GM18520 (cell line): ENCODE measurements at regions not wholly inside any gene's neighbourhood (a gene's known extent, or its start where the extent isn't known, plus 50 kb on each side); places are given as distances from the start of the nearest gene placed in this dataset.
"Not testable (repeated sequence)": the region's sequence is repeated elsewhere in the genome, so short reads cannot be mapped to it uniquely, and the experiment has no call there.

ENCODE experiments used
- ATAC-seq: cut with Tn5 transposase; IDR thresholded peaks from one replicate; pipeline ENCODE4 v1.9.1; 2021; ENCODE audit not compliant: unreplicated experiment

- ATAC-seq = no peak
Measured at GRCh38 chr13:56530096-56530495, 610.6 kb upstream of the PRR20A start.

DNA sequence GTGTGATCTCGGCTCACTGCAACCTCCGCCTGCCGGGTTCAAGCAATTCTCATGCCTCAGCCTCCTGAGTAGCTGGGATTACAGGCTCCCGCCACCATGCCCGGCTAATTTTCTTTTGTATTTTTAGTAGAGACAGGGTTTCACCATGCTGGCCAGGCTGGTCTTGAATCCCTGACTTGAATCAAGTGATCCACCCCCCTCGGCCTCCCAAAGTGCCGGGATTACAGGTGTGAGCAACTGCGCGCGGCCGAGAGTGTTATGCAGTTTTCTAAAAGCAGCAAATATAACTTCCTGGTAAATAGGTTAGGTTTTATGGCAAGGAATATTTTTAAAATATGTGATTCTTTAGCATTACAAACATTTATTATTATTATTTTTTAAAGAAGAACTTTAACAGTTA, 592.8 kb upstream of the PRR20A start:
- ATAC-seq = not testable (repeated sequence)

DNA sequence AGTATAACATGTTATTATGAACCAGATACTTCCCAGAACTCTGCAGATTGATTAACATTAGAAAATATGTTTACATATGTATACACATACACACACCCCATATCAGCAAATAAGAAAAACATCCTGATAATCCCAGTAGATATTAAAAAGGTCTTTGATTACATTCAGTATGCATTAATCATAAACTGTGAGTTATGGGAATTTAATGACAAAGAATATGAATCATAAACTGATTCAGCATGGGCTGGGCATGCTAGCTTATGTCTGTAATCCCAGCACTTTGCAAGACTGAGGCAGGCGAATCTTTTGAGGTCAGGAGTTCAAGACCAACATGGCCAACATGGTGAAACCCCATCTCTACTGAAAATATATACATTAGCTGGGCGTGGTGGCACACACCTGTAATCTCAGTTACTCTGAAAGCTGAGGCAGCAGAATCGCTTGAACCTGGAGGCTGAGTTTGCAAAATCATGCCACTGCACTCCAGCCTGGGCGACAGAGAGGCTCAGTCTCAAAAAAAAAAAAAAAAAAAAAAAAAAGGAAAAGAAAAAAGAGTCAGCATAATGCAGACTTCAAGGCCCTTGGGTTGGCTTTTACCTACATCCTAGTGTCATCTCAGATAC, 581.9 kb upstream of the PRR20A start:
- ATAC-seq = no peak

GRCh38 chr13:56561327-56561726, 579.4 kb upstream of the PRR20A start:
- ATAC-seq = no peak

GRCh38 chr13:56563663-56564062, 577.1 kb upstream of the PRR20A start:
- ATAC-seq = no peak

GRCh38 chr13:56586976-56587375, 553.7 kb upstream of the PRR20A start:
- ATAC-seq = no peak

DNA sequence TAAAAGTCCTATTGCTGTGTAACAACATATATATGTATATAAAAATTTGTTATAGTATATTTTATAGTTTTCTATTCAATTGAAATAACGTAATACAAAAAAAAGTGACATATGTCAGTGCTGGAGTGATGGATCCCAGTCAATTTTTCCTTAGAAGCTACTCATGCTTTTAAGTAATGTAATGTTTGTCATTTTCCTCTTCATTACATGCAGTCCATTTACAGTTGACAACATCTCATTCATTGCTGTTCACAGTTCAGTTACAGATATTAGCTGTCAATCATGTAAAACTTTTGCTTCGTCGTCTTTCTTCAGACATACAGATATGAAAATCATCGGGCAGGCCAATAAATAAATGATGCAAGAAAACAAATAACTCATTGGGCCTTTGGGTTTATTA, 525.1 kb upstream of the PRR20A start:
- no peak for ATAC-seq

- ATAC-seq = no peak
Measured at GRCh38 chr13:56622840-56623239, 517.9 kb upstream of the PRR20A start.

- not testable (repeated sequence) for ATAC-seq
Measured at GRCh38 chr13:56628886-56629285, 511.8 kb upstream of the PRR20A start.

DNA sequence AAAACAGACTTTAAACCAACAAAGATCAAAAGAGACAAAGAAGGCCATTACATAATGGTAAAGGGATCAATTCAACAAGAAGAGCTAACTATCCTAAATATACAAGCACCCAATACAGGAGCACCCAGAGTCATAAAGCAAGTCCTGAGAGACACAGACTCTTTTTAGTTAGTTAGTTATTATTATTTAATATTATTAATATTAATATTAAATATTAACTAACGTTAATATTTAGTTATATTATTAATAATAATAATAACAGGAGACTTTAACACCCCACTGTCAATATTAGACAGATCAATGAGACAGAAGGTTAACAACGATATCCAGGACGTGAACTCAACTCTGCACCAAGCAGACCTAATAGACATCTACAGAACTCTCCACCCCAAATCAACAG, 509.7 kb upstream of the PRR20A start:
- not testable (repeated sequence) for ATAC-seq

DNA sequence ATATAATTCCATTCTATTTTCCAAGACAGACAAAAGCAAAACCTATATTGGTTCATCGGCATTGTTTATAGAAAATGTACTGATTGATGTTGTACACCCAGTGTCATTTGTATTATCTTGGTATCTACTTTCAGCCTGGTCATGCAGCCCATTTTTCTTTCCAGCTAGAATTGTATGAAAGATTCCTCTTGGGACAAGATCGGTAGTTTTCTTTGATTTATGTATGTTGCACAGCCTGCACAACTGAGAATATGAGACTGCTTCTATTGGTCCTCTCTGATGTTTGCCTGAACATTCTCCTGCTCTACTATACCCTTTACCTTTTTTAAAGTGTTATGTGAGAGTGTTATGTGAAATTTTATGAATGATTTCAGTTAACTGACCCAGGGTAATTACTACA, 487.7 kb upstream of the PRR20A start:
- ATAC-seq = no peak

GRCh38 chr13:56659041-56659471, 481.7 kb upstream of the PRR20A start:
- ATAC-seq = no peak

- no peak for ATAC-seq
Measured at GRCh38 chr13:56670563-56670962, 470.2 kb upstream of the PRR20A start.

- ATAC-seq = no peak
Measured at GRCh38 chr13:56681404-56681803, 459.3 kb upstream of the PRR20A start.

GRCh38 chr13:56687131-56687530, 453.6 kb upstream of the PRR20A start:
- no peak for ATAC-seq

- no peak for ATAC-seq
Measured at GRCh38 chr13:56697011-56697410, 443.7 kb upstream of the PRR20A start.

GRCh38 chr13:56700324-56700723, 440.4 kb upstream of the PRR20A start:
- ATAC-seq = no peak

DNA sequence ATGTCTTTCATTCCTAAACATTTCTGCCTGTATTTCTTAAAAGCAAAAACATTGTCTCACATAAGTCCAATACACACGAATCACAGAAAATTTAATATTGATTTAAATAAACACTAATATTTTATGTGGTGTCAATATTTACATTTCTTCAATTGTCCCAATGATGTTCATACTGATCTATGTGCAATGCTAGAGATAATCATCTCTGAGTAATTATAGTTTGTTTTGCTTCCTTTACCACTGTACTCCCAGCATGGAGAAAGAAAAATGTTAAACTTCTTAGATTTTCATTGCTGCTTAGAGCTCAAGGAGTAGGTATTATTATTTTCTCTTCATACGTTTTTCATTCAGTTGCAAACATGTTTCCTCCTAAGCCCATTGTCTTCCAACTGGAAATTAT, 434.2 kb upstream of the PRR20A start:
- no peak for ATAC-seq

DNA sequence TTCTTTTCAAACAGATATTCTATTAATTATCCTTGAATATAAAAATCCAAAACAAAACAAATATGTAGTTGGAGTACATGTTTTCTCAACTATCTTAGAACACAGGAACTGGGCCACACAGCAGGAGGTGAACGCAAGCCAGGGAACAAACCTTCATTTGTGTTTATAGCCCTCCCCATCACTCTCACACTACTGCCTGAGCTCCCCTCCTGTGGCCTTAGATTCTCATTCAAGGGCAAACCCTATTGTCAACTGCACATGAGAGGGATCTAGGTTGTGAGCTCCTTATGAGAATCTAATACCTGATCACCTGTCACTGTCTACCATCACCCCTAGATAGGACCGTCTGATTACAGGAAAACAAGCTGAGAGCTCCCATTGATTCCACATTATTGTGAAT, 427.1 kb upstream of the PRR20A start:
- ATAC-seq = no peak

DNA sequence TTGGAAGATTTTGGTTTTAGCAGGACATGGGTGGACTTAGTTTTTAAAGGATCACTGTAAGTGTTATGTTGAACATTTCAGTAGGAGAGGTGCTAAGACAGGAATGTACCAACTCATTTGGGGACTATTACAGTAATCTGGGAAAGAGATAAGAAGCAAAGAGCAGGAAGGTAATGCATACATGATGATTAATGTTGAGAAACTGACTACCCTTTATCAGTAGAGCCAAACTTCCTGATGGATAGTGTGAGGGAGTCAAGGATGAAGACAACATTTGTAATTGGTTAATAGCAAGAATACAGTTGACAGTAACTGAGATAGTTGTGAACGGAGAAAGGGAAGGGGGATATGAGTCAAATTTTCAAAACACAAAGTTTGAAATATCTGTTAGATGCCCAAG, 421.9 kb upstream of the PRR20A start:
- no peak for ATAC-seq

DNA sequence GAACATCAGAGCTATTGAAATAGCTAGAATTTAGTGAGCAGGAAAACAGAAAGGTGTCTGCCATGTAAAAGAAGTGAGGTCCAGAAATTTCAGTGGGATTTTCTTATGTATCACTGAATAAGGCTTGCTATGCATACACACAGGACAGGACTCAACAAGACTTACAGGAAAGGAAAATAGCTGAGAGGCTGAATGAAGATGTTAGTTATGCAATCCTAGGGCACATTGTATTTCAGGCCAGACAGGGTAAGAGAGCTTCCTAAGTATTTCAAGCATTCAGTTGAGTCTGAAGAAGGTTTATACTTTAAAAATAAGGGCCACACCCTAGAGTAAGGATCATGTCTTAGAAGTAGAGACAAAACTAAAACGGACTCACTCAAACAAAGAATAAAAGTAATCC, 419.9 kb upstream of the PRR20A start:
- ATAC-seq = no peak

DNA sequence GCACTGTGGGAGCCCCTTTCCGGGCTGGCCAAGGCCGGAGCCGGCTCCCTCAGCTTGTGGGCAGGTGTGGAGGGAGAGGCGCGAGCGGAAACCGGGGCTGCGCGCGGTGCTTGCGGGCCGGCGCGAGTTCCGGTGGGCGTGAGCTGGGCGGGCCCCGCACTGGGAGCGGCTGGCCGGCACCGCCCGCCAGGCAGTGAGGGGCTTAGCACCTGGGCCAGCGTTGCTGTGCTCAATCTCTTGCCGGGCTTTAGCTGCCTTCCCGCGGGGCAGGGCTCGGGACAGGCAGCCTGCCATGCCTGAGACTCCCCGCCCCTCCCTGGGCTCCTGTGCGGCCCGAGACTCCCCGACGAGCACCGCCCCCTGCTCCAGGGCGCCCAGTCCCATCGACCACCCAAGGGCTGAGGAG, 405.2 kb upstream of the PRR20A start:
- ATAC-seq = no peak

- ATAC-seq = no peak
Measured at GRCh38 chr13:56736966-56737365, 403.8 kb upstream of the PRR20A start.
